HUES64 (cell line): ENCODE measurements at regions not wholly inside any gene's neighbourhood (a gene's known extent, or its start where the extent isn't known, plus 50 kb on each side); places are given as distances from the start of the nearest gene placed in this dataset.

Experiments used
- H3K27ac ChIP-seq: 2 replicates; pipeline ENCODE4 v1.7.0; 2013; ENCODE audit warnings: low read depth, low read length, inconsistent platforms
- H3K27me3 ChIP-seq: 2 replicates; pipeline ENCODE4 v1.6.1; 2013; ENCODE audit warnings: mild to moderate bottlenecking, low read length; ENCODE audit not compliant: insufficient read depth
- H3K36me3 ChIP-seq: 2 replicates; pipeline ENCODE4 v1.6.1; 2013; ENCODE audit warnings: mild to moderate bottlenecking, low read length; ENCODE audit not compliant: insufficient read depth
- H3K4me1 ChIP-seq: 2 replicates; pipeline ENCODE4 v1.6.1; 2013; ENCODE audit warnings: mild to moderate bottlenecking, low read length, moderate library complexity; ENCODE audit not compliant: insufficient read depth
- H3K4me3 ChIP-seq: 2 replicates; pipeline ENCODE4 v1.5.1; 2013; ENCODE audit warnings: mild to moderate bottlenecking, low read length, moderate library complexity
- H3K9ac ChIP-seq: 2 replicates; pipeline ENCODE4 v1.6.1; 2013; ENCODE audit warnings: mild to moderate bottlenecking, low read depth, low read length
- H3K9me3 ChIP-seq: 2 replicates; pipeline ENCODE4 v1.6.1; 2013; ENCODE audit warnings: low read depth, low read length; ENCODE audit not compliant: insufficient read depth
- WGBS: fragments of 150-250, 120-280 bp; methylation state at CpG from one replicate; pipeline ENCODE4 v1.1.7; 2013; ENCODE audit warnings: missing lambda C conversion rate; 5-methylcytosine and 5-hydroxymethylcytosine counted together

DNA sequence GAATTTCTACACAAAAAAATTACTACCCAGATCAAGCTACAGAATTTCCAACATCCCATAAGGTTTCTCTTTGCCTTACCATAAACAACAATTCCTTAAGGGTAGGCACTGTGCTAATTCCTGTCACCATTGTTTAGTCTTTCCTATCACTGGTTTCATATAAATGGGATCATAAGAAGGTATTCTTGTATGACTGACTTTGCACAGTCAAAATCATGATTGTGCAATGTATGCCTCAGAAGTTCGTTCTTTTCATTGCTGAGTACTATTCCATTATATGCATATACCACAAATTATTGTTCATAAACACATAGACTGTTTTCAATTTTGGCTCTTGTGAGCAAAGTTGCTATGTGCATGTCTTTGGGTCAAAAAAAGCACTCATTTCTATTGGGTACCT, 611.6 kb upstream of the CADM1 start:
- WGBS = 82% methylated on average over 1 of the region's 1 CpG
- Histone ChIP-seq H3K4me3 (no peak overlapping the region), H3K9ac (no peak overlapping the region), H3K9me3 (no peaks in the 10 kb centered on the region), H3K4me1 (no peaks in the 10 kb centered on the region), H3K27ac (no peak overlapping the region), H3K36me3 (no peaks in the 10 kb centered on the region), H3K27me3 (peaks cover 18% of the 10 kb centered on the region)

DNA sequence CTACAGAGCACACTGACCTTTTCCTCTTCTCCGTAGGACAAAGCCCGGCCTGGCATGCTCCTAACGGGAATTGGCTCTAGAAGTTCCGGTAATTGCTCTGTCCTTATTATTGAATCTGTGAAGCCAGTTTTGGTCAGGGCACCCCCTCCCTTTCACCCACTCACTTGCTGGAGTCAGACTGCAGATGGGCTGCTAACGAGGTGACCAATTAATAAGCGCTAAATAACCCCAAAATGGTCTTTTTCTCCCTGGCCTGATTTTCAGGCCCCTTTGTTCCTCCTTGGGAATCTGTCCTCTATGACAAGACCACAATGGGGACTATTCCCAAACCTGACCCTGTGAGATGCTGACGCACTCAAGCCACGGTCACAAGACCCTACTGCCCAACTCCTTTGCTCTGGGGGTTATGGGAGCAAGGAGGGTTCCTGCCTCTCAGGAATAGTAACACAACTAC, 610.0 kb upstream of the CADM1 start:
- Histone ChIP-seq H3K4me1 (no peaks in the 10 kb centered on the region), H3K36me3 (no peaks in the 10 kb centered on the region), H3K4me3 (no peak overlapping the region), H3K27ac (no peak overlapping the region), H3K27me3 (peaks cover 34% of the 10 kb centered on the region), H3K9ac (no peak overlapping the region), H3K9me3 (no peaks in the 10 kb centered on the region)
- whole genome bisulfite sequencing = 89% methylated on average over 8 of the region's 8 CpGs

DNA sequence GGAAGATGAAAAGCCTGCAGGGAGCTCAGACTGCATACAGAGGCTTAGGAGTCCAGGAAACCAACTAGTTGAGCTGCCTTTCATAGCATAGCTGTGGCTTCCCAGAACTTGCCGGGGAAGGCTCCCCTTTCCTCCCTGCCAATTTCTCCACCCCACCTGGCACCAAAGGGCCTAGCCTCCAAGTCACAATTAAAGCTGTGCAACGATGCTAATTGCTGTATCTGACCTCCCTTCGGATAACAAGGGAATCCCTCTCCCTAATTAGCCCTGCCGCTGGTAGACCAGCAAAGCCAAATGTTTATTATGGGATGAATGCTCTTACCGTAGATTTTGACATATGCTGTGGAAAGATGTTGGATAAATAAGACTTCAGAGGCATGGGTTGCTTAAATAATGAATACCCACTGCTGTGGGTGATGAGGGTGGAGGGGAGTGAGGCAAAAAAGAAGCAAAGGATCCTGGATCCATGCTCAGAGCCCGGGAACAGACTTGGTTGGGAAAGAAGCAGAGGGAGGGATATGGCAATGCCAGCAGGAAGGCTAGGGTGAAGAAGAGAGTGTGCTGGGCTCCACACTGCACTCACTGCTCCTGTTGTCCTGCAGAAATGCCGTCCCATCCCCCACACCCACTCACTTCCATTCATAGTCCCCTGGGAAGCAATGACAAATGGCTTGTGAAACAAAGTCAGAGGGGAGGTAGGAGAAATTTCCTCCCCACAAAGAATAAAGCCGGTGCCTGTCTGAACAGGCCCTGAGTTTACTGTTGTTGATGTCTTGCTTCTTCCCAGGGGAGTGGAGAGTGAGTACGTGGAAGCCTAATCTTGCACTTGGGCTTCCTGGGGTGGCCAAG, 608.1 kb upstream of the CADM1 start:
- H3K4me3 ChIP-seq = no peak overlapping the region
- 71% methylated on average over 9 of the region's 9 CpGs for WGBS
- H3K36me3 ChIP-seq = no peaks in the 10 kb centered on the region
- H3K9ac ChIP-seq = no peak overlapping the region
- H3K4me1 ChIP-seq = no peaks in the 10 kb centered on the region
- no peaks in the 10 kb centered on the region for H3K9me3 ChIP-seq
- no peak overlapping the region for H3K27ac ChIP-seq
- H3K27me3 ChIP-seq = peaks cover 53% of the 10 kb centered on the region

DNA sequence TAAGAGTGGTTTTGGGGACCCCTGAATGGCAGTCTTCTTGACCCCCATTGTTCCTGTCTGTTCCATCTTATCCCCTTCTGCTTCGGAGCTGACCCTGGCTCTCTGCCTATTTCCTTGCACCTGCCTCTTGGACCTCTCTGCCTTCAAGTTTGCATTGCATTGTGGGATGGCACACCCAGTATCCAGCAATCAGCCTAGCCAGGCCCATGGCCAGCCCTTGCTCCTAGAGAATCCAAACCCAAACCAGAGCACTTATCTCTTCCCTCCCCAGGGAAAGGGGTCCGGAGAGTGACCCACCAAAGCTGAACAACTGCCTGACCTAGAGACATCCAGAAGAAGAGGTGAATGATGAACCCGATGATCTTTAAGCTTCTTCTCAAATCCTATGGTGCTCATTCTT, 607.3 kb upstream of the CADM1 start:
- WGBS = 88% methylated on average over 3 of the region's 3 CpGs
- H3K9me3 ChIP-seq = no peaks in the 10 kb centered on the region
- peaks cover 61% of the 10 kb centered on the region for H3K27me3 ChIP-seq
- H3K36me3 ChIP-seq = no peaks in the 10 kb centered on the region
- no peak overlapping the region for H3K27ac ChIP-seq
- no peak overlapping the region for H3K4me3 ChIP-seq
- H3K4me1 ChIP-seq = no peaks in the 10 kb centered on the region
- H3K9ac ChIP-seq = no peak overlapping the region

DNA sequence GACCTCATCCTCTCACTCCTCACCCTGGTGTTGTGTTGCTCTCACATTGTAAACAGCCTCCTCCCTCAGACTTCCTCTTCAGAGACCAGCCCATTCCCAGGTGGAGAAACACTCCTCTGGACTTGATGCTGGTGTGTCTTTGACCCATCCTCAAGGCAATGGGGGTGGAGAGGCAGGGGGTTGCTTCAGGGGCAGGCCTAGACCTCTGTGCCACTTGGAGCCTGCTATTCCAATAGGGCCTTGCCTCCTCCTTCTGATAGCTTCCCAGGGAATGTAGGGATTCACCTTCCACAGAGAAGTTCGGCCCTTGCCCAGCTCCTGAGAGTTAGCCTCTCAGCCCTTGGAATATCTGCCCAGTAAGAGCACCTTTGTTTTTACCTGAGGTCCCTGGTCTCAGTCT, 606.6 kb upstream of the CADM1 start:
- peaks cover 68% of the 10 kb centered on the region for H3K27me3 ChIP-seq
- WGBS = 88% methylated on average over 1 of the region's 1 CpG

DNA sequence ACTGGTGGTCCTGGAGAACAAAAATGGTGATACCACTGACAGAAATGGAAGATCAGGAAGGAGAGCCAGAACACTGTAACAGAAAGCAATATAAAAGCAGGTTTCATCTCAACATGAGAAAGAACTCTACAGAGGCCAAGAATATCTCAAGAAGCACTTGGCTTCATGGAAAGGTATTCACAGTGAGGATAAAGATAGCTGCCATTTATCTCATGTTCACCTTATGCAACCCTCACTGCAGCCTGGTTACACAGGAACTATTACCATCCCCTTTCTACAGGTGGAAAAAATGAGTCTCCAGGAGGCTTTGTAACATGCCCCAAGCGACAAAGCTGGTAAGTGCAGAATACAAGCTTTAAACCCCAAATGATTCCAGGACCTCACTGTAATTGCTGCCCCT, 606.1 kb upstream of the CADM1 start:
- H3K9ac ChIP-seq = no peak overlapping the region
- no peak overlapping the region for H3K4me3 ChIP-seq
- H3K4me1 ChIP-seq = no peaks in the 10 kb centered on the region
- H3K36me3 ChIP-seq = no peaks in the 10 kb centered on the region
- H3K9me3 ChIP-seq = no peaks in the 10 kb centered on the region
- 92% methylated on average over 1 of the region's 1 CpG for WGBS
- no peak overlapping the region for H3K27ac ChIP-seq
- H3K27me3 ChIP-seq = peaks cover 73% of the 10 kb centered on the region

More for the DNA sequence above, 606.6 kb upstream of the CADM1 start:
- Histone ChIP-seq H3K9ac (no peak overlapping the region), H3K4me1 (no peaks in the 10 kb centered on the region), H3K27ac (no peak overlapping the region), H3K9me3 (no peaks in the 10 kb centered on the region), H3K36me3 (no peaks in the 10 kb centered on the region), H3K4me3 (no peak overlapping the region)

DNA sequence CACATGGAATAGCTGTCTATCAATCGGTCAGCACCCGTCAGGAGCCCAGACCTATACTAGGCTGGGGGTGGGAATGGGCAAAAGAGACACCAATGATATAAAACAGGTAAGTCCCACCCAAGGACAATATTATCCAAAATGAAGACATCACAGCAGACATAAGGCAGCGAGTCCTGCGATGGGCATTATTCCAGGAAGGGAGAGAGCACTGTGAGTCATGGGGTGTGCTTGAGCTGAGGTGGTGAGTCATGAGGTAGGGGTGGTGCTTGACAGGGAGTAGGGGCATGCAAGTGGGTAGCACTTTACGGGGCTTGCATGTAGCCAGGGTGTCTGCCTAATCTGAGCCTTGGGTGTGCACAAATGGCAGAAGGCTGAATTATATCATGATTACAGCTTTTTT, 605.0 kb upstream of the CADM1 start:
- no peaks in the 10 kb centered on the region for H3K9me3 ChIP-seq
- no peak overlapping the region for H3K9ac ChIP-seq
- 83% methylated on average over 5 of the region's 5 CpGs for WGBS
- H3K4me1 ChIP-seq = no peaks in the 10 kb centered on the region
- no peak overlapping the region for H3K4me3 ChIP-seq
- no peak overlapping the region for H3K27ac ChIP-seq
- no peaks in the 10 kb centered on the region for H3K36me3 ChIP-seq
- H3K27me3 ChIP-seq = peaks cover 84% of the 10 kb centered on the region

DNA sequence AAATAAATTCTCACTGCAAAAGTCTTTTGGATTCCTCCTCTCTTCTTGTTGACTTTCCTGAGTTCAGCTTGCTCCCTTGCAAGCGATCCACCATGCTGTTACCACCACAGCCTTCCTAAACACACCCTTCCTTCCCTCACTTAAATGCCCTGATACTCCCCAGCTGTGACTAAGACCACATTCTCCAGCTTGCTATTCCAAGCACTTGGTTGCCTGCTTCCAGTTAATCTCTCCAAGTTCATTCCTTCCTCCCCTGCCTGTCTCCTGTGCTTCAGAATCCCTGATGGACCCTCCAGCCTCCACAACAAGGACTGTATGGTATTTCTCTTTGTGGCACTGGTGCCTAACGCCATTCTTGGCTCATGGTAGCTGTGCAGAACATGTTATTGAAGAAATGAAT, 603.9 kb upstream of the CADM1 start:
- H3K36me3 ChIP-seq = no peaks in the 10 kb centered on the region
- no peaks in the 10 kb centered on the region for H3K4me1 ChIP-seq
- no peaks in the 10 kb centered on the region for H3K9me3 ChIP-seq
- H3K9ac ChIP-seq = no peak overlapping the region
- 88% methylated on average over 2 of the region's 2 CpGs for WGBS
- H3K27me3 ChIP-seq = peaks cover 95% of the 10 kb centered on the region
- H3K27ac ChIP-seq = no peak overlapping the region
- no peak overlapping the region for H3K4me3 ChIP-seq

DNA sequence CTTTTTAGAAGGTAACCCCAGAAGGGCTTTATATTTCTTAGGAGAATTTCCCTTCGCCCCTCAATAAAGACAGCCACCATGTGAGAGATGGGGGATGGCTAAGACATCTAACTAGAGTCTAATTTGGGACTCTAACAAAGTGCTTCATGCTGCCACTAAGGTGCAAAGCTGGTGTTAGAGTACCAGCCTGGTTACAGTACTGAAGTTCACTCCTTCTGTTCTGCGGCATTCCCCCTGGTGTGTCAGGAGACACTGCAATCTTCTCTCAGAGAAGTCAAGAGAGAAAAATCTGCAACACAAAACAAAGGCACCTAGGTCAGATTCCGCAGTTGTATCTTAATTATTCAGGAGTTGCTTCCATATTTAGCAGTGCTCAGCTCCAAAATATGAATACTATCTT, 603.0 kb upstream of the CADM1 start:
- Histone ChIP-seq H3K4me1 (no peaks in the 10 kb centered on the region), H3K36me3 (no peaks in the 10 kb centered on the region), H3K9ac (no peak overlapping the region), H3K27me3 (peaks cover 100% of the 10 kb centered on the region), H3K27ac (no peak overlapping the region), H3K4me3 (no peak overlapping the region), H3K9me3 (no peaks in the 10 kb centered on the region)
- 31% methylated on average over 2 of the region's 3 CpGs for WGBS

DNA sequence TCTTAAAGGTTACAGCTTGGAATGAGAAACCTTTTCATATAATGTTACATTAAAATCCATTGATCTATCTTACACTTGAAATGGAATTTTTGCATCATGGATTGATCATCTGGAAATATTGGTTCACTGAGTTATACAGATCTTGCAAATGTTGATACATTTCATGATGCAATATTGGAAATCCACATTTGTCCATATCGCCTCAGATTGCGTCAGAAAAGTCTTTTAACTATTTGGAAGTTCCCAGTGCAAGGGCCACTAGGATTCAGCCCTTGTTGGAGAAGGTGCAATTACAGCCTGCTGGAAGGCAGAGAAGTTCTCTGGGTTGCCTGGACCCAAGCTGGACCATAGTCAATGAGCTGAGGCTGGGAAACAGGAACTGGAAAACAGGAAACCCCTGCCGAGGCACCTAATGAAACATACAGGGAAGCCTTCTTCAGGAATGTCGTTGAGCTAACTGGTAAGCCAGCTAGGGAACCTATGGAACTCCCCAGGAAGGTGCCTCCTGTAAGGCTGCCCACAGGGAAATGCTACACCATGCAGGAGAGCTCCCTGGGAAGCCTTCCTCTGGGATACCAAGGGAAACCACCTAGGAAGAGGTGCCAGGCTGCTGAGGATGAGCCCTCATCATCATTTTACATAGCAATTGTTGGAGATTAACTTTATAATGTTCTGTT, 600.4 kb upstream of the CADM1 start:
- no peaks in the 10 kb centered on the region for H3K4me1 ChIP-seq
- H3K9ac ChIP-seq = no peak overlapping the region
- H3K9me3 ChIP-seq = no peaks in the 10 kb centered on the region
- H3K27me3 ChIP-seq = peaks cover 90% of the 10 kb centered on the region
- H3K36me3 ChIP-seq = no peaks in the 10 kb centered on the region
- H3K27ac ChIP-seq = no peak overlapping the region
- no peak overlapping the region for H3K4me3 ChIP-seq
- WGBS = 85% methylated on average over 4 of the region's 4 CpGs

DNA sequence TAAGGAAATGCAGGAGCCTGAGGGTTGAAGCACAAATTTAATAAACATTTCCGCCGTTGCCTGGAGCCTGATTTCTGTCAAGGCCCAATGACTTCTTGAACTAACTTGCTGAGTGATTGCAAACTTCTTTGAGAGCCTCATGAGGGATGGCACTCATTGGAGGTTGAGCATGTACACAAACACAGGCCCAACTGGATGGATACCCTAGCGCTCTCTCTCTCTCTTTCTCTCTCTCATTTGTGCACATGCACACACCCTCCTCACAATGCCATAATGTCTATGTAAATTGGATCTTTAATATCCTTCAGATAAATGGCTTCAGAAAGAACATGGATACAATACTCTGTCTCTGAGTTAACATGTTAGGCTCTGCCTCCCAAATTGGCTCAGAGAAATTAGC, 597.7 kb upstream of the CADM1 start:
- Histone ChIP-seq H3K27ac (no peak overlapping the region), H3K4me1 (no peaks in the 10 kb centered on the region), H3K9ac (no peak overlapping the region), H3K9me3 (no peaks in the 10 kb centered on the region), H3K36me3 (no peaks in the 10 kb centered on the region), H3K4me3 (no peak overlapping the region), H3K27me3 (peaks cover 76% of the 10 kb centered on the region)
- 94% methylated on average over 3 of the region's 3 CpGs for WGBS
